IMR-90 (cell line): ENCODE measurements at regions not wholly inside any gene's neighbourhood (a gene's known extent, or its start where the extent isn't known, plus 50 kb on each side); places are given as distances from the start of the nearest gene placed in this dataset.

Experiments
- BHLHE40 ChIP-seq: fragments of 150-350 bp; IDR thresholded peaks from 2 replicates; pipeline ENCODE4 v1.6.1; 2016; ENCODE audit warnings: mild to moderate bottlenecking, low read depth, low read length
- CEBPB ChIP-seq: IDR thresholded peaks from 2 replicates; pipeline ENCODE4 v1.6.1; 2012; ENCODE audit warnings: low read depth, low read length, improper control_type of control experiment
- CHD1 ChIP-seq: IDR thresholded peaks from 2 replicates; pipeline ENCODE4 v1.6.1; 2012; ENCODE audit warnings: low read depth, low read length, improper control_type of control experiment
- CTCF ChIP-seq: conservative IDR thresholded peaks from 2 replicates; pipeline ENCODE4 v1.5.1; 2012; ENCODE audit warnings: mild to moderate bottlenecking, low read depth, low read length, improper control_type of control experiment
- FOS ChIP-seq: fragments of 150-350 bp; IDR thresholded peaks from 2 replicates; pipeline ENCODE4 v1.6.1; 2016; ENCODE audit warnings: low read depth, low read length
- MAFK ChIP-seq: IDR thresholded peaks from 2 replicates; pipeline ENCODE4 v1.6.1; 2012; ENCODE audit warnings: low read depth, low read length, improper control_type of control experiment
- MXI1 ChIP-seq: IDR thresholded peaks from 2 replicates; pipeline ENCODE4 v1.6.1; 2012; ENCODE audit warnings: low read depth, mild to moderate bottlenecking, low read length, moderate library complexity, borderline replicate concordance
- POLR2A ChIP-seq: IDR thresholded peaks from 2 replicates; pipeline ENCODE4 v1.6.1; 2012; ENCODE audit warnings: mild to moderate bottlenecking, low read depth, low read length
- RAD21 ChIP-seq: IDR thresholded peaks from 2 replicates; pipeline ENCODE4 v1.6.1; 2012; ENCODE audit warnings: low read length, improper control_type of control experiment
- RCOR1 ChIP-seq: IDR thresholded peaks from 2 replicates; pipeline ENCODE4 v1.6.1; 2012; ENCODE audit warnings: mild to moderate bottlenecking, low read length, improper control_type of control experiment; ENCODE audit not compliant: insufficient replicate concordance
- RFX5 ChIP-seq: IDR thresholded peaks from 2 replicates; pipeline ENCODE4 v1.8.0; 2012; ENCODE audit warnings: low read depth, mild to moderate bottlenecking, low read length, moderate library complexity
- SMC3 ChIP-seq: fragments of 150-350 bp; IDR thresholded peaks from 2 replicates; pipeline ENCODE4 v1.6.1; 2016; ENCODE audit warnings: low read depth, mild to moderate bottlenecking, antibody characterized with exemption, low read length, moderate library complexity
- USF2 ChIP-seq: fragments of 150-350 bp; IDR thresholded peaks from 2 replicates; pipeline ENCODE4 v1.6.1; 2017; ENCODE audit warnings: mild to moderate bottlenecking, antibody characterized with exemption, low read length, low read depth
- TF ChIP-seq, protein P1 (sequence below): fragments of 150-350 bp; IDR thresholded peaks from 2 replicates; pipeline ENCODE4 v1.6.1; 2016; ENCODE audit warnings: low read depth, mild to moderate bottlenecking, low read length, moderate library complexity, borderline replicate concordance

DNA sequence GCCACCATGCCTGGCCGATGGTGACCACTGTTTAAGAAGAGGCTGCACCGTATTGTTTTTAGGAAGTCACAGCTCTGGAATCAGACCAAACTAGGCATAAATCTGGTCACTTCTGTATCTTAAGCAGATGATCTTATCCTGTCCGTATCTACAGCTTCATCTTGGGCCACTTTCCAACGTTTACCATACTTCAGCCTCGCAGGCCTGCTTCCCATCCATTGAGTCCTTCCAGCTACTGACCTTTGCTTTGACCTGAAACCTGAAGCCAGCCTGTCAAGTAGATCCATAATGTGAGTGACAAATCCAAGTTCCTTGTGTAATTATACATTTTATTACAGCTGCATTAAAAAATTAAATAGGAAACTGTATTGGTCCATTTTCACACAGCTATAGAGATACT is 1033.0 kb downstream of the CDH11 start:
- TF ChIP-seq CTCF (no peak), POLR2A (no peak), CEBPB (no peak), RCOR1 (no peak), CHD1 (no peak), USF2 (no peak), MXI1 (no peak), RFX5 (no peak), RAD21 (no peak), BHLHE40 (no peak), SMC3 (no peak), MAFK (no peak), FOS (no peak)
- TF ChIP-seq, protein P1, sequence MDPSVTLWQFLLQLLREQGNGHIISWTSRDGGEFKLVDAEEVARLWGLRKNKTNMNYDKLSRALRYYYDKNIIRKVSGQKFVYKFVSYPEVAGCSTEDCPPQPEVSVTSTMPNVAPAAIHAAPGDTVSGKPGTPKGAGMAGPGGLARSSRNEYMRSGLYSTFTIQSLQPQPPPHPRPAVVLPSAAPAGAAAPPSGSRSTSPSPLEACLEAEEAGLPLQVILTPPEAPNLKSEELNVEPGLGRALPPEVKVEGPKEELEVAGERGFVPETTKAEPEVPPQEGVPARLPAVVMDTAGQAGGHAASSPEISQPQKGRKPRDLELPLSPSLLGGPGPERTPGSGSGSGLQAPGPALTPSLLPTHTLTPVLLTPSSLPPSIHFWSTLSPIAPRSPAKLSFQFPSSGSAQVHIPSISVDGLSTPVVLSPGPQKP: no peak
